H9 (cell line): ENCODE measurements at regions not wholly inside any gene's neighbourhood (a gene's known extent, or its start where the extent isn't known, plus 50 kb on each side); places are given as distances from the start of the nearest gene placed in this dataset.

Source experiments
- DNase-seq: peaks from one replicate; pipeline ENCODE4 v3.0.0-alpha.2; 2017
- H2AFZ ChIP-seq: one replicate; pipeline ENCODE4 v1.6.1; 2013; ENCODE audit warnings: mild to moderate bottlenecking, low read length, control low read depth, moderate library complexity
- H2AK5ac ChIP-seq: 2 replicates; pipeline ENCODE4 v1.6.1; 2013; ENCODE audit warnings: low read length, control low read depth, mixed read lengths; ENCODE audit not compliant: insufficient read length
- H2BK120ac ChIP-seq: one replicate; pipeline ENCODE4 v1.6.1; 2013; ENCODE audit warnings: low read depth, mild to moderate bottlenecking, low read length, control low read depth, inconsistent platforms; ENCODE audit not compliant: poor library complexity, severe bottlenecking
- H2BK12ac ChIP-seq: 2 replicates; pipeline ENCODE4 v1.6.1; 2013; ENCODE audit warnings: low read length, control low read depth, mixed read lengths, low read depth; ENCODE audit not compliant: insufficient read length
- H2BK15ac ChIP-seq: 2 replicates; pipeline ENCODE4 v1.6.1; 2013; ENCODE audit warnings: low read depth, low read length, control low read depth
- H2BK20ac ChIP-seq: one replicate; pipeline ENCODE4 v1.6.1; 2013; ENCODE audit warnings: low read depth, mild to moderate bottlenecking, low read length, control low read depth, inconsistent platforms; ENCODE audit not compliant: poor library complexity, severe bottlenecking
- H2BK5ac ChIP-seq: 2 replicates; pipeline ENCODE4 v1.6.1; 2013; ENCODE audit warnings: low read length, control low read depth, mixed read lengths; ENCODE audit not compliant: insufficient read length
- H3K14ac ChIP-seq: 2 replicates; pipeline ENCODE4 v1.6.1; 2013; ENCODE audit warnings: low read length, control low read depth; ENCODE audit not compliant: insufficient read depth
- H3K18ac ChIP-seq: 2 replicates; pipeline ENCODE4 v1.6.1; 2013; ENCODE audit warnings: low read depth, mild to moderate bottlenecking, mixed read lengths, low read length, control low read depth; ENCODE audit not compliant: insufficient read length
- H3K23ac ChIP-seq: 2 replicates; pipeline ENCODE4 v1.6.1; 2013; ENCODE audit warnings: low read length, control low read depth, mixed read lengths, low read depth; ENCODE audit not compliant: insufficient read length
- H3K23me2 ChIP-seq: 2 replicates; pipeline ENCODE4 v1.6.1; 2013; ENCODE audit warnings: low read depth, mild to moderate bottlenecking, mixed read lengths, low read length, control low read depth; ENCODE audit not compliant: insufficient read length, poor library complexity, severe bottlenecking
- H3K27ac ChIP-seq: 2 replicates; pipeline ENCODE4 v1.5.1; 2013; ENCODE audit warnings: low read length, control low read depth, mixed read lengths, low read depth; ENCODE audit not compliant: insufficient read length
- H3K27me3 ChIP-seq: 2 replicates; pipeline ENCODE4 v1.6.1; 2013; ENCODE audit warnings: low read length, control low read depth, inconsistent platforms; ENCODE audit not compliant: insufficient read depth
- H3K4ac ChIP-seq: 2 replicates; pipeline ENCODE4 v1.6.1; 2013; ENCODE audit warnings: low read depth, mild to moderate bottlenecking, control low read depth, inconsistent platforms, low read length, moderate library complexity
- H3K4me1 ChIP-seq: 2 replicates; pipeline ENCODE4 v1.6.1; 2013; ENCODE audit warnings: low read length, control low read depth, inconsistent platforms; ENCODE audit not compliant: insufficient read depth
- H3K4me2 ChIP-seq: 2 replicates; pipeline ENCODE4 v1.6.1; 2013; ENCODE audit warnings: low read length, control low read depth, mixed read lengths; ENCODE audit not compliant: insufficient read length, insufficient read depth
- H3K56ac ChIP-seq: 2 replicates; pipeline ENCODE4 v1.6.1; 2013; ENCODE audit warnings: low read depth, mild to moderate bottlenecking, mixed read lengths, low read length, control low read depth; ENCODE audit not compliant: insufficient read length
- H3K79me1 ChIP-seq: 2 replicates; pipeline ENCODE4 v1.6.1; 2013; ENCODE audit warnings: low read depth, mild to moderate bottlenecking, moderate library complexity, low read length, control low read depth, inconsistent platforms; ENCODE audit not compliant: insufficient read depth, poor library complexity, severe bottlenecking
- H3K79me2 ChIP-seq: 2 replicates; pipeline ENCODE4 v1.6.1; 2013; ENCODE audit warnings: low read length, control low read depth, inconsistent platforms; ENCODE audit not compliant: insufficient read depth
- H3K9ac ChIP-seq: 2 replicates; pipeline ENCODE4 v1.6.1; 2013; ENCODE audit warnings: low read length, control low read depth, mixed read lengths; ENCODE audit not compliant: insufficient read length; ENCODE audit errors: extremely low read depth
- H3K9me3 ChIP-seq: one replicate; pipeline ENCODE4 v1.6.1; 2013; ENCODE audit warnings: low read depth, low read length, inconsistent platforms; ENCODE audit not compliant: control insufficient read depth
- H3T11ph ChIP-seq: one replicate; pipeline ENCODE4 v1.6.1; 2013; ENCODE audit warnings: mild to moderate bottlenecking, low read length, control low read depth, inconsistent platforms
- H4K20me1 ChIP-seq: one replicate; pipeline ENCODE4 v1.6.1; 2013; ENCODE audit not compliant: control insufficient read depth, insufficient read length, insufficient read depth
- H4K5ac ChIP-seq: 2 replicates; pipeline ENCODE4 v1.6.1; 2013; ENCODE audit warnings: low read depth, mild to moderate bottlenecking, mixed read lengths, low read length, control low read depth; ENCODE audit not compliant: insufficient read length
- H4K8ac ChIP-seq: replicated peaks from 2 replicates; pipeline ENCODE4 v1.6.1; 2013; ENCODE audit warnings: low read length, control low read depth, mixed read lengths, low read depth; ENCODE audit not compliant: insufficient read length
- H4K91ac ChIP-seq: 2 replicates; pipeline ENCODE4 v1.6.1; 2013; ENCODE audit warnings: low read depth, mild to moderate bottlenecking, moderate library complexity, mixed read lengths, low read length, control low read depth; ENCODE audit not compliant: insufficient read length
- H3K27ac Mint-ChIP-seq, 3 experiments: 2 replicates in 2 of 3; 3 replicates in 1 of 3; pipeline ENCODE4 v1.8.0; 2020 to 2021; ENCODE audit warnings: mixed read lengths in 3 of 3, mild to moderate bottlenecking in 1 of 3, moderate library complexity in 1 of 3
- H3K27me3 Mint-ChIP-seq: 2 replicates; pipeline ENCODE4 v1.8.0; 2021; ENCODE audit warnings: low read depth, mild to moderate bottlenecking, moderate library complexity, mixed read lengths
- H3K36me3 Mint-ChIP-seq, 3 experiments: 2 replicates in 2 of 3; 3 replicates in 1 of 3; pipeline ENCODE4 v1.8.0; 2020 to 2021; ENCODE audit warnings: low read depth in 3 of 3, mixed read lengths in 3 of 3; ENCODE audit not compliant: insufficient read depth in 1 of 3
- H3K4me1 Mint-ChIP-seq, 2 experiments: 2 replicates each; pipeline ENCODE4 v1.8.0; 2020; ENCODE audit warnings: mixed read lengths in 2 of 2
- H3K4me3 Mint-ChIP-seq, 2 experiments: 2 replicates in 1 of 2; 3 replicates in 1 of 2; pipeline ENCODE4 v1.8.0; 2020 to 2021; ENCODE audit warnings: mild to moderate bottlenecking in 2 of 2, mixed read lengths in 2 of 2, moderate library complexity in 1 of 2
- H3K9me3 Mint-ChIP-seq, 2 experiments: 2 replicates in 1 of 2; 3 replicates in 1 of 2; pipeline ENCODE4 v1.8.0; 2020; ENCODE audit warnings: mild to moderate bottlenecking in 2 of 2, mixed read lengths in 2 of 2, moderate library complexity in 1 of 2
- WGBS: extraction: QIAGEN DNeasy Blood & Tissue Kit; methylation state at CpG from one replicate; pipeline ENCODE4 v1.1.7; 2013; ENCODE audit warnings: missing lambda C conversion rate, low lambda C conversion rate, mixed read lengths; ENCODE audit not compliant: insufficient read length; ENCODE audit errors: extremely low coverage; 5-methylcytosine and 5-hydroxymethylcytosine counted together
- TF ChIP-seq, protein P1 (sequence below): fragments of 200-600 bp; sonication (generic); conservative IDR thresholded peaks from 3 replicates; pipeline ENCODE4 v1.8.0; 2021; ENCODE audit warnings: antibody characterized with exemption, mild to moderate bottlenecking

DNA sequence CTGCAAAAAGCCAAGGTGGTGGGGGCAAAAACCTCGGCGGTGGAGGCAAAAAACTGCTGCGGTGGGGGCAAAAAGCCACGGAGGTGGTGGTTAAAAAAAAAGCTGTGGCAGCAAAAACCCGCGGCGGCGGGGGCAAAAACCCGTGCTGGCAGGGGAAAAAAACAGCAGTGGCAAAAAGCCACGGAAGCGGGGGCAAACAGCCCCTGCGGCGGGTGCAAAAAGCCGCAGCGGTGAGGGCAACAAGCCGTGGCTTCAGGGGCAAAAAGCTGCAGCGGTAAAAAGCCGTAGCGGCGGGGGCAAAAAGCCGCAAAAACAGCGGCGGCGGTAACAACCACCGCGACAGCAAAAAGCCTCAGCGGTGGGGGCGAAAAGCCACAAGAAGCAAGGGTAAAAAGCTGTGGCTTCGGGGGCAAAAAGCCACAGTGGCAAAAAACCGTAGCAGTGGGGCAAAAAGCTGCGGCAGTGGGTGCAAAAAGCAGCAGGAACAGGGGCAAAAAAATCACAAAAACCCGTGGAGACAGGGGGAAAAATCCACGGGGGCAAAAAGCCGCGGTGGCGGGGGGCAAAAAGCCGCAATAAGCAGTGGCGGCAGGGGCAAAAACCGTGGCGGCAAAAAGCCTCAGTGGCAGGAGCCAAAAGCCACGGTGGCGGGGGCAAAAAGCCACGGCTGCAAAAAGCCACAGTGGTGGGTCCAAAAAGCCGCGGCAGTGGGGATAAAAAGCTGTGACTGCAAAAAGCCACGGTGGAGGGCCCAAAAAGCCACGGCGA, 193.7 kb downstream of the SHCBP1 start:
- H4K91ac ChIP-seq, result no peak overlapping the region
- no peak overlapping the region for H3K4me2 ChIP-seq
- no peak overlapping the region for H2BK12ac ChIP-seq
- no peak overlapping the region for H2BK20ac ChIP-seq
- H3K27ac Mint-ChIP-seq, result no peak overlapping the region
- no peak overlapping the region for H2BK120ac ChIP-seq
- no peak overlapping the region for H4K8ac ChIP-seq
- peaks cover 67 to 72% of the 10 kb centered on the region in 2 experiments for H3K9me3 Mint-ChIP-seq
- H3K9me3 ChIP-seq, result peaks cover 24% of the 10 kb centered on the region
- WGBS, result no CpG with 5 or more reads among the region's 48 CpGs
- no peaks in the 10 kb centered on the region for H3K4me1 Mint-ChIP-seq
- H3K18ac ChIP-seq, result no peak overlapping the region
- no peaks in the 10 kb centered on the region for H3K23me2 ChIP-seq
- H3K56ac ChIP-seq, result no peak overlapping the region
- TF ChIP-seq, protein P1, sequence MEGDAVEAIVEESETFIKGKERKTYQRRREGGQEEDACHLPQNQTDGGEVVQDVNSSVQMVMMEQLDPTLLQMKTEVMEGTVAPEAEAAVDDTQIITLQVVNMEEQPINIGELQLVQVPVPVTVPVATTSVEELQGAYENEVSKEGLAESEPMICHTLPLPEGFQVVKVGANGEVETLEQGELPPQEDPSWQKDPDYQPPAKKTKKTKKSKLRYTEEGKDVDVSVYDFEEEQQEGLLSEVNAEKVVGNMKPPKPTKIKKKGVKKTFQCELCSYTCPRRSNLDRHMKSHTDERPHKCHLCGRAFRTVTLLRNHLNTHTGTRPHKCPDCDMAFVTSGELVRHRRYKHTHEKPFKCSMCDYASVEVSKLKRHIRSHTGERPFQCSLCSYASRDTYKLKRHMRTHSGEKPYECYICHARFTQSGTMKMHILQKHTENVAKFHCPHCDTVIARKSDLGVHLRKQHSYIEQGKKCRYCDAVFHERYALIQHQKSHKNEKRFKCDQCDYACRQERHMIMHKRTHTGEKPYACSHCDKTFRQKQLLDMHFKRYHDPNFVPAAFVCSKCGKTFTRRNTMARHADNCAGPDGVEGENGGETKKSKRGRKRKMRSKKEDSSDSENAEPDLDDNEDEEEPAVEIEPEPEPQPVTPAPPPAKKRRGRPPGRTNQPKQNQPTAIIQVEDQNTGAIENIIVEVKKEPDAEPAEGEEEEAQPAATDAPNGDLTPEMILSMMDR, result no peak
- H3K4me3 Mint-ChIP-seq, result no peak overlapping the region
- no peak overlapping the region for H3T11ph ChIP-seq
- H4K5ac ChIP-seq, result no peak overlapping the region
- H3K4me1 ChIP-seq, result no peaks in the 10 kb centered on the region
- no peak overlapping the region for H3K14ac ChIP-seq
- no peaks in the 10 kb centered on the region for H3K27me3 ChIP-seq
- H3K79me2 ChIP-seq, result no peaks in the 10 kb centered on the region
- peaks cover 0 to 14% (median 2%) of the 10 kb centered on the region in 3 experiments; a peak in 5 of 7 replicates for H3K36me3 Mint-ChIP-seq
- no peak overlapping the region for H2BK15ac ChIP-seq
- H2AK5ac ChIP-seq, result no peak overlapping the region
- H3K4ac ChIP-seq, result no peak overlapping the region
- no peak overlapping the region for H3K9ac ChIP-seq
- no peak overlapping the region for H2AFZ ChIP-seq
- H2BK5ac ChIP-seq, result no peak overlapping the region
- peaks cover 3% of the 10 kb centered on the region; the same call in 1 of the 2 replicates for H3K27me3 Mint-ChIP-seq
- no peaks in the 10 kb centered on the region for H3K79me1 ChIP-seq
- no peak overlapping the region for H3K27ac ChIP-seq
- H3K23ac ChIP-seq, result no peak overlapping the region
- no peaks in the 10 kb centered on the region for H4K20me1 ChIP-seq
- no peak for DNase-seq
